Stimulated activated CD8-positive, alpha-beta memory T cell treated with anti-CD3 and anti-CD28 coated beads, Interleukin-4, amount 100 ng/mL, for 24 hours (primary cell): ENCODE measurements at regions not wholly inside any gene's neighbourhood (a gene's known extent, or its start where the extent isn't known, plus 50 kb on each side); places are given as distances from the start of the nearest gene placed in this dataset.
"Not testable (repeated sequence)": the region's sequence is repeated elsewhere in the genome, so short reads cannot be mapped to it uniquely, and the experiment has no call there.

Source experiments
- DNase-seq: peaks from one replicate; pipeline ENCODE4 v3.0.0-alpha.2; 2020; ENCODE audit warnings: low read depth

GRCh38 chr10:21405981-21406380 lies 119.5 kb downstream of the SKIDA1 start:
- DNase-seq, result no peak

GRCh38 chr10:21403256-21404015 lies 122.0 kb downstream of the SKIDA1 start:
- no peak for DNase-seq

- DNase-seq, result no peak
Observed at GRCh38 chr10:21402606-21403083, 122.8 kb downstream of the SKIDA1 start.

GRCh38 chr10:21401196-21401595 lies 124.3 kb downstream of the SKIDA1 start:
- DNase-seq, result no peak

- no peak for DNase-seq
Observed at GRCh38 chr10:21399392-21400035, 126.0 kb downstream of the SKIDA1 start.

- DNase-seq, result no peak
Observed at GRCh38 chr10:21398563-21399231, 126.8 kb downstream of the SKIDA1 start.

GRCh38 chr10:21396889-21397288 lies 128.6 kb downstream of the SKIDA1 start:
- no peak for DNase-seq

GRCh38 chr10:21393931-21394330 lies 131.6 kb downstream of the SKIDA1 start:
- DNase-seq, result no peak

- no peak for DNase-seq
Observed at GRCh38 chr10:21388589-21388988, 136.9 kb downstream of the SKIDA1 start.

- no peak for DNase-seq
Observed at GRCh38 chr10:21387868-21388267, 137.6 kb downstream of the SKIDA1 start.

- no peak for DNase-seq
Observed at GRCh38 chr10:21385996-21386585, 139.4 kb downstream of the SKIDA1 start.

GRCh38 chr10:21385536-21385935 lies 139.9 kb downstream of the SKIDA1 start:
- DNase-seq, result no peak

- DNase-seq, result no peak
Observed at GRCh38 chr10:21379143-21379542, 146.3 kb downstream of the SKIDA1 start.

- not testable (repeated sequence) for DNase-seq
Observed at GRCh38 chr10:21375274-21375673, 150.2 kb downstream of the SKIDA1 start.

- DNase-seq, result not testable (repeated sequence)
Observed at GRCh38 chr10:21373881-21374280, 151.6 kb downstream of the SKIDA1 start.

GRCh38 chr10:21372651-21373410 lies 152.7 kb downstream of the SKIDA1 start:
- peak; percentile 7 for DNase-seq

- no peak for DNase-seq
Observed at GRCh38 chr10:21369697-21370096, 155.8 kb downstream of the SKIDA1 start.

- DNase-seq, result no peak
Observed at GRCh38 chr10:21368728-21369425, 156.6 kb downstream of the SKIDA1 start.

GRCh38 chr10:21368022-21368582 lies 157.4 kb downstream of the SKIDA1 start:
- no peak for DNase-seq

- DNase-seq, result not testable (repeated sequence)
Observed at GRCh38 chr10:21366108-21366507, 159.4 kb downstream of the SKIDA1 start.
